Esophagus muscularis mucosa (tissue), 3 donors: ENCODE measurements at regions not wholly inside any gene's neighbourhood (a gene's known extent, or its start where the extent isn't known, plus 50 kb on each side); places are given as distances from the start of the nearest gene placed in this dataset.

Experiments
- CTCF ChIP-seq, 3 experiments: fragments of 200-600 bp in 2 of 3; fragments of 450-650 bp in 1 of 3; sonication (generic) in 2 of 3; IDR thresholded peaks; one replicate each; pipeline ENCODE4 v1.5.1; 2017 to 2019; ENCODE audit warnings: antibody characterized with exemption in 3 of 3, mild to moderate bottlenecking in 2 of 3, moderate library complexity in 1 of 3
- POLR2A ChIP-seq: fragments of 450-650 bp; IDR thresholded peaks from one replicate; pipeline ENCODE4 v1.6.1; 2017; ENCODE audit warnings: antibody characterized with exemption, moderate library complexity, mild to moderate bottlenecking, low read depth
- POLR2AphosphoS5 ChIP-seq, 2 donors: sonication (generic); formaldehyde crosslinking; IDR thresholded peaks; one replicate each; pipeline ENCODE4 v1.6.1; 2017; ENCODE audit warnings: antibody characterized with exemption in 2 of 2

GRCh38 chr2:126836761-126837679, 61.7 kb upstream of the TEX51 start:
- no peak for TF ChIP-seq CTCF (IDR thresholded peaks at IDR 0.05)
- no peak for TF ChIP-seq POLR2A
- no peak for TF ChIP-seq POLR2AphosphoS5 (IDR thresholded peaks at IDR 0.05)
